ENCODE measurements at regions not wholly inside any gene's neighbourhood (a gene's known extent, or its start where the extent isn't known, plus 50 kb on each side); places are given as distances from the start of the nearest gene placed in this dataset.
A peak's percentile ranks its signal among the peaks of the same experiment; 100 is the strongest.

- Histone ChIP-seq H3K79me2 (ENCODE audit: control insufficient read depth, low read length) (no peaks in the 10 kb centered on the region), H3F3A (ENCODE audit: control insufficient read depth, insufficient read depth) (no peaks in the 10 kb centered on the region), H3K36me3 (ENCODE audit: control insufficient read depth, low read length) (no peaks in the 10 kb centered on the region), H3K4me2 (ENCODE audit: low read length) (no peak overlapping the region), H3K27ac (ENCODE audit: low read depth, low read length) (no peak overlapping the region), H4K20me1 (ENCODE audit: control insufficient read depth, insufficient read depth, low read depth, low read length) (no peaks in the 10 kb centered on the region), H3K9me2 (replicated peaks; ENCODE audit: control insufficient read depth, low read length) (no peaks in the 10 kb centered on the region), H3K4me3 (ENCODE audit: low read length) (no peak overlapping the region), H3K4me1 (ENCODE audit: control insufficient read depth, low read length) (no peaks in the 10 kb centered on the region), H3K27me3 (ENCODE audit: control insufficient read depth, low read length) (no peaks in the 10 kb centered on the region), H3K9me3 (ENCODE audit: control insufficient read depth, insufficient read depth, low read length) (no peaks in the 10 kb centered on the region)
- TF ChIP-seq EZH2phosphoT487 (IDR thresholded peaks at IDR 0.05; ENCODE audit: borderline replicate concordance, low read length): no peak
- no peak for TF ChIP-seq CTCF (IDR thresholded peaks at IDR 0.05; ENCODE audit: low read depth, low read length, poor library complexity, severe bottlenecking)
Observed at GRCh38 chr5:73295921-73296320, 122.9 kb downstream of the TMEM174 start.

- H3K9me2 ChIP-seq (replicated peaks; ENCODE audit: control insufficient read depth, low read length): no peaks in the 10 kb centered on the region
- no peaks in the 10 kb centered on the region for H3K4me1 ChIP-seq (ENCODE audit: control insufficient read depth, low read length)
- H3K9me3 ChIP-seq (ENCODE audit: control insufficient read depth, insufficient read depth, low read length): no peaks in the 10 kb centered on the region
- H3K27ac ChIP-seq (ENCODE audit: low read depth, low read length): no peak overlapping the region
- H3F3A ChIP-seq (ENCODE audit: control insufficient read depth, insufficient read depth): no peaks in the 10 kb centered on the region
- no peak overlapping the region for H3K4me2 ChIP-seq (ENCODE audit: low read length)
- no peaks in the 10 kb centered on the region for H3K27me3 ChIP-seq (ENCODE audit: control insufficient read depth, low read length)
- H3K79me2 ChIP-seq (ENCODE audit: control insufficient read depth, low read length): no peaks in the 10 kb centered on the region
- TF ChIP-seq EZH2phosphoT487 (IDR thresholded peaks at IDR 0.05; ENCODE audit: borderline replicate concordance, low read length) (no peak), CTCF (IDR thresholded peaks at IDR 0.05; ENCODE audit: low read depth, low read length, poor library complexity, severe bottlenecking) (peak; percentile 32)
- H4K20me1 ChIP-seq (ENCODE audit: control insufficient read depth, insufficient read depth, low read depth, low read length): no peaks in the 10 kb centered on the region
- H3K36me3 ChIP-seq (ENCODE audit: control insufficient read depth, low read length): no peaks in the 10 kb centered on the region
- H3K4me3 ChIP-seq (ENCODE audit: low read length): no peak overlapping the region
Observed at GRCh38 chr5:73295447-73295846, 122.5 kb downstream of the TMEM174 start.

DNA sequence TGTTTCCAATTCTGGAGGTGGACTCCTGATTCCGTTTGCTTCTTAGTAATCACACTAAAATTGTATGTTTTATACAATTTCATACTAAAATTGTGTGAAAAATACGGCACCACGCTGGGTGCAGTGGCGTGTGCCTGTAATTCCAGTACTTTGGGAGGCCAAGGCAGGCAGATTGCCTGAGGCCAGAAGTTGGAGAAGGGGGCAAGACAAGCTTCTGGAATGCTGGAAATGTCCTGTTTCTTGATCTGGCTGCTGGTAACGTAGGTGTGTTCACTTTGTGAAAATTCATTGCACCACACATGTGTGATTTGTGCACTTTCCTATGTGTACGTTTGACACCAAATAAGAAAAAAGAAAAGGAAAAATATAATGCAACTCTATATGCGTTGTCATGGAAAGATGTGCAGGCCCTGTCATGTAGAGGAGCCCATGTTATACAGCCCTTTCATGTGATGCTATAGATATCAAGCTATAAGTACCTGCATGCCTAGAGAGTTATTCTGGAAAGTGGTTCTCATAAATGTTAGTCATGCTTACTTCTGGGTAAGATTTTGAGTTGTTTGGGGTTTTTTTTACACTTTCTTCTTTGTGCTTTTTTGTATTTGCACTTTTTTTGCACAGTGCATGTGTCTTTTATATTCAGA lies 119.9 kb downstream of the TMEM174 start:
- H3F3A ChIP-seq (ENCODE audit: control insufficient read depth, insufficient read depth): no peaks in the 10 kb centered on the region
- H3K4me3 ChIP-seq (ENCODE audit: low read length): no peak overlapping the region
- H3K27ac ChIP-seq (ENCODE audit: low read depth, low read length): no peak overlapping the region
- no peaks in the 10 kb centered on the region for H3K9me2 ChIP-seq (replicated peaks; ENCODE audit: control insufficient read depth, low read length)
- no peaks in the 10 kb centered on the region for H3K27me3 ChIP-seq (ENCODE audit: control insufficient read depth, low read length)
- H3K4me2 ChIP-seq (ENCODE audit: low read length): no peak overlapping the region
- H3K36me3 ChIP-seq (ENCODE audit: control insufficient read depth, low read length): no peaks in the 10 kb centered on the region
- no peaks in the 10 kb centered on the region for H3K9me3 ChIP-seq (ENCODE audit: control insufficient read depth, insufficient read depth, low read length)
- H4K20me1 ChIP-seq (ENCODE audit: control insufficient read depth, insufficient read depth, low read depth, low read length): no peaks in the 10 kb centered on the region
- TF ChIP-seq EZH2phosphoT487 (IDR thresholded peaks at IDR 0.05; ENCODE audit: borderline replicate concordance, low read length) (no peak), CTCF (IDR thresholded peaks at IDR 0.05; ENCODE audit: low read depth, low read length, poor library complexity, severe bottlenecking) (no peak)
- no peaks in the 10 kb centered on the region for H3K4me1 ChIP-seq (ENCODE audit: control insufficient read depth, low read length)
- no peaks in the 10 kb centered on the region for H3K79me2 ChIP-seq (ENCODE audit: control insufficient read depth, low read length)
